H1 (cell line): ENCODE measurements at regions not wholly inside any gene's neighbourhood (a gene's known extent, or its start where the extent isn't known, plus 50 kb on each side); places are given as distances from the start of the nearest gene placed in this dataset.

Experiments used
- CTCF ChIP-seq, 3 experiments: IDR thresholded peaks; 1 replicate in 2 of 3; 2 replicates in 1 of 3; pipeline versions ENCODE4 v1.5.1 to v1.6.1; 2011; ENCODE audit warnings: low read length in 3 of 3, mild to moderate bottlenecking in 3 of 3, inconsistent platforms in 2 of 3, low read depth in 1 of 3, moderate library complexity in 1 of 3; ENCODE audit not compliant: insufficient read depth in 1 of 3; ENCODE audit errors: control extremely low read depth in 1 of 3
- FOSL1 ChIP-seq: IDR thresholded peaks from 2 replicates; pipeline ENCODE4 v1.6.1; 2011; ENCODE audit warnings: mild to moderate bottlenecking, low read depth, low read length, moderate library complexity; ENCODE audit not compliant: insufficient read depth
- HDAC2 ChIP-seq, 2 experiments: fragments of 300-600 bp in 1 of 2; sonication (generic) in 1 of 2; IDR thresholded peaks; 2 replicates each; pipeline ENCODE4 v1.6.1; 2011 to 2012; ENCODE audit warnings: low read depth in 2 of 2, low read length in 2 of 2, mild to moderate bottlenecking in 2 of 2, moderate library complexity in 2 of 2, borderline replicate concordance in 1 of 2, inconsistent platforms in 1 of 2
- JUND ChIP-seq: IDR thresholded peaks from 2 replicates; pipeline ENCODE4 v1.6.1; 2011; ENCODE audit warnings: mild to moderate bottlenecking, improper control_type of control experiment, low read length
- MAX ChIP-seq: IDR thresholded peaks from 2 replicates; pipeline ENCODE4 v1.6.1; 2012; ENCODE audit warnings: inconsistent platforms
- POLR2A ChIP-seq, 2 experiments: IDR thresholded peaks; 1 replicate in 1 of 2; 2 replicates in 1 of 2; pipeline ENCODE4 v1.6.1; 2011; ENCODE audit warnings: low read depth in 2 of 2, low read length in 2 of 2, mild to moderate bottlenecking in 2 of 2; ENCODE audit errors: control extremely low read depth in 1 of 2
- SIX5 ChIP-seq: IDR thresholded peaks from 2 replicates; pipeline ENCODE4 v1.6.1; 2011; ENCODE audit warnings: mild to moderate bottlenecking, low read depth, low read length
- TAF1 ChIP-seq: IDR thresholded peaks from 2 replicates; pipeline ENCODE4 v1.6.1; 2011; ENCODE audit warnings: mild to moderate bottlenecking, low read depth, low read length
- TCF12 ChIP-seq: IDR thresholded peaks from 2 replicates; pipeline ENCODE4 v1.6.1; 2011; ENCODE audit warnings: low read depth, mild to moderate bottlenecking, low read length
- TEAD4 ChIP-seq: IDR thresholded peaks from 2 replicates; pipeline ENCODE4 v1.6.1; 2012; ENCODE audit warnings: low read depth, low read length, inconsistent platforms, mixed read lengths

- TF ChIP-seq POLR2A (IDR thresholded peaks at IDR 0.05; ENCODE audit: control extremely low read depth in 1 of 2, low read depth in 2 of 2, low read length in 2 of 2) (no peak), MAX (no peak), JUND (no peak), SIX5 (no peak), TEAD4 (no peak), TCF12 (no peak), CTCF (IDR thresholded peaks at IDR 0.05; ENCODE audit: control extremely low read depth in 1 of 3, insufficient read depth in 1 of 3, low read depth in 1 of 3, low read length in 3 of 3) (no peak), TAF1 (no peak), FOSL1 (no peak), HDAC2 (IDR thresholded peaks at IDR 0.05; ENCODE audit: borderline replicate concordance in 1 of 2, low read depth in 2 of 2, low read length in 2 of 2) (no peak)
These were observed 58.6 kb upstream of the CAB39 start for GRCh38 chr2:230654057-230654456.
